SK-N-SH (cell line): ENCODE measurements at regions not wholly inside any gene's neighbourhood (a gene's known extent, or its start where the extent isn't known, plus 50 kb on each side); places are given as distances from the start of the nearest gene placed in this dataset.

Experiments
- CTCF ChIA-PET: fragments of 300-600, 350-600 bp; formaldehyde crosslinking; extraction: SDS; loops from one replicate; lab custom pipeline; 2021; lab: Yijun Ruan, JAX
- POLR2A ChIA-PET: fragments of 350-600 bp; sonication (Branson Sonifier 250); formaldehyde crosslinking; extraction: SDS; loops from one replicate; lab custom pipeline; 2020; ENCODE audit warnings: antibody characterized with exemption, inconsistent platforms; lab: Yijun Ruan, JAX
- DNase-seq: peaks from one replicate; pipeline ENCODE4 v3.0.0; 2012
- H2AFZ ChIP-seq: fragments of 200-600 bp; sonication (generic); 2 replicates; pipeline ENCODE4 v1.8.1; 2016; ENCODE audit warnings: antibody characterized with exemption, mild to moderate bottlenecking, low read depth
- H3F3A ChIP-seq: fragments of 200-600 bp; sonication (generic); replicated peaks from 2 replicates; pipeline ENCODE3; 2016; ENCODE audit warnings: antibody characterized with exemption, mild to moderate bottlenecking; ENCODE audit not compliant: insufficient read depth
- H3K27ac ChIP-seq, 2 experiments: fragments of 200-500 bp in 1 of 2; fragments of 200-600 bp in 1 of 2; sonication (Bioruptor generic) in 1 of 2; sonication (generic), shearing (Covaris generic) in 1 of 2; 2 replicates each; pipeline versions ENCODE4 v1.5.1 to v1.6.1; 2014 to 2016; ENCODE audit warnings: low read depth in 2 of 2, inconsistent platforms in 1 of 2, low read length in 1 of 2, mild to moderate bottlenecking in 1 of 2, mixed read lengths in 1 of 2
- H3K27me3 ChIP-seq: fragments of 200-600 bp; sonication (generic), shearing (Covaris generic); 2 replicates; pipeline ENCODE4 v1.6.1; 2016; ENCODE audit warnings: mixed run types; ENCODE audit not compliant: insufficient read depth
- H3K36me3 ChIP-seq, 2 experiments: fragments of 200-500 bp in 1 of 2; fragments of 200-600 bp in 1 of 2; sonication (Bioruptor generic) in 1 of 2; sonication (generic) in 1 of 2; replicated peaks in 1 of 2; 2 replicates each; pipeline versions ENCODE3 to v1.5.1; 2014 to 2016; ENCODE audit warnings: low read length in 1 of 2, mild to moderate bottlenecking in 1 of 2; ENCODE audit not compliant: insufficient read depth in 2 of 2, control insufficient read depth in 1 of 2
- H3K4me1 ChIP-seq, 2 experiments: fragments of 200-500 bp in 1 of 2; fragments of 200-600 bp in 1 of 2; sonication (Bioruptor generic) in 1 of 2; sonication (generic), shearing (Covaris generic) in 1 of 2; 2 replicates each; pipeline versions ENCODE4 v1.5.1 to v1.6.1; 2014 to 2016; ENCODE audit warnings: low read depth in 1 of 2, low read length in 1 of 2, mixed run types in 1 of 2; ENCODE audit not compliant: insufficient read depth in 2 of 2, control insufficient read depth in 1 of 2
- H3K4me2 ChIP-seq: fragments of 200-600 bp; sonication (generic), shearing (Covaris generic); 2 replicates; pipeline ENCODE4 v1.6.1; 2017; ENCODE audit warnings: mixed run types
- H3K4me3 ChIP-seq, 2 experiments: fragments of 200-500 bp in 1 of 2; fragments of 200-600 bp in 1 of 2; sonication (Bioruptor generic) in 1 of 2; sonication (generic), shearing (Covaris generic) in 1 of 2; 2 replicates each; pipeline versions ENCODE4 v1.5.1 to v1.8.1; 2014 to 2016; ENCODE audit warnings: low read depth in 2 of 2, inconsistent platforms in 1 of 2, low read length in 1 of 2, mild to moderate bottlenecking in 1 of 2, mixed read lengths in 1 of 2, moderate library complexity in 1 of 2
- H3K79me2 ChIP-seq: fragments of 200-600 bp; sonication (generic); 2 replicates; pipeline ENCODE4 v1.8.1; 2017; ENCODE audit warnings: mild to moderate bottlenecking; ENCODE audit not compliant: insufficient read depth
- H3K9ac ChIP-seq: fragments of 200-600 bp; sonication (generic); 2 replicates; pipeline ENCODE4 v1.6.1; 2017; ENCODE audit warnings: mixed run types
- H3K9me2 ChIP-seq: fragments of 200-600 bp; sonication (generic); 2 replicates; pipeline ENCODE4 v1.6.1; 2017; ENCODE audit warnings: mixed run types
- H3K9me3 ChIP-seq: fragments of 200-600 bp; sonication (generic); 2 replicates; pipeline ENCODE4 v1.6.1; 2017; ENCODE audit warnings: mixed run types, mild to moderate bottlenecking, moderate library complexity
- H4K20me1 ChIP-seq: fragments of 200-600 bp; sonication (generic); 2 replicates; pipeline ENCODE4 v1.6.1; 2017; ENCODE audit warnings: mild to moderate bottlenecking, mixed run types; ENCODE audit not compliant: insufficient read depth
- EZH2phosphoT487 ChIP-seq: fragments of 200-600 bp; sonication (generic); IDR thresholded peaks from 2 replicates; pipeline ENCODE4 v1.6.1; 2017; ENCODE audit warnings: low read depth, mixed run types, mild to moderate bottlenecking, antibody characterized with exemption, moderate library complexity, borderline replicate concordance
- FOSL2 ChIP-seq: IDR thresholded peaks from 2 replicates; pipeline ENCODE4 v1.4.0; 2012; ENCODE audit warnings: low read depth, mild to moderate bottlenecking, moderate library complexity, borderline replicate concordance
- FOXJ3 ChIP-seq: sonication (generic); formaldehyde crosslinking; IDR thresholded peaks from 2 replicates; pipeline ENCODE4 v1.5.1; 2020; ENCODE audit warnings: mild to moderate bottlenecking, missing genetic modification reagents
- GABPA ChIP-seq: IDR thresholded peaks from 2 replicates; pipeline ENCODE4 v1.4.0; 2012; ENCODE audit warnings: low read depth, mild to moderate bottlenecking
- GATA2 ChIP-seq: sonication (generic); formaldehyde crosslinking; IDR thresholded peaks from 2 replicates; pipeline ENCODE4 v1.5.0; 2020; ENCODE audit warnings: mild to moderate bottlenecking, missing genetic modification reagents
- IRF3 ChIP-seq: fragments of 150-350 bp; IDR thresholded peaks from 2 replicates; pipeline ENCODE4 v1.6.1; 2016; ENCODE audit warnings: mild to moderate bottlenecking, low read depth, low read length
- JUND ChIP-seq: IDR thresholded peaks from 2 replicates; pipeline ENCODE4 v1.4.0; 2012
- MEF2A ChIP-seq: IDR thresholded peaks from 2 replicates; pipeline ENCODE4 v1.4.0; 2012; ENCODE audit warnings: low read depth, borderline replicate concordance
- MXI1 ChIP-seq: IDR thresholded peaks from 2 replicates; pipeline ENCODE4 v1.6.1; 2012; ENCODE audit warnings: mild to moderate bottlenecking, low read depth, low read length, improper control_type of control experiment
- NFIC ChIP-seq: IDR thresholded peaks from 2 replicates; pipeline ENCODE4 v1.4.0; 2012; ENCODE audit warnings: borderline replicate concordance
- NRF1 ChIP-seq: IDR thresholded peaks from 2 replicates; pipeline ENCODE4 v1.6.1; 2012; ENCODE audit warnings: low read depth, mild to moderate bottlenecking, low read length
- PBX3 ChIP-seq: IDR thresholded peaks from 2 replicates; pipeline ENCODE4; 2012
- RAD21 ChIP-seq: IDR thresholded peaks from 2 replicates; pipeline ENCODE4 v1.6.1; 2012; ENCODE audit warnings: mild to moderate bottlenecking, low read length
- RFX5 ChIP-seq: IDR thresholded peaks from 2 replicates; pipeline ENCODE4 v1.6.1; 2012; ENCODE audit warnings: mild to moderate bottlenecking, improper control_type of control experiment, low read length
- SMC3 ChIP-seq: IDR thresholded peaks from 2 replicates; pipeline ENCODE4 v1.6.1; 2012; ENCODE audit warnings: low read depth, low read length, improper control_type of control experiment
- TAF1 ChIP-seq: IDR thresholded peaks from 2 replicates; pipeline ENCODE4 v1.6.1; 2012; ENCODE audit warnings: low read depth, mild to moderate bottlenecking, low read length, moderate library complexity, borderline replicate concordance
- TCF12 ChIP-seq: IDR thresholded peaks from 2 replicates; pipeline ENCODE4 v1.4.0; 2012
- USF2 ChIP-seq: fragments of 150-350 bp; IDR thresholded peaks from 2 replicates; pipeline ENCODE4 v1.6.1; 2017; ENCODE audit warnings: antibody characterized with exemption, low read length, low read depth, borderline replicate concordance
- ZBTB33 ChIP-seq: IDR thresholded peaks from 2 replicates; pipeline ENCODE4 v1.4.0; 2012; ENCODE audit warnings: low read depth, borderline replicate concordance
- WGBS: methylation state at CpG from one replicate; pipeline ENCODE4 v1.1.6; 2017; ENCODE audit warnings: low lambda C conversion rate; 5-methylcytosine and 5-hydroxymethylcytosine counted together

GRCh38 chr20:1724901-1725300, 67.3 kb upstream of the SIRPG start:
- H2AFZ ChIP-seq = no peak overlapping the region
- H3K79me2 ChIP-seq = no peaks in the 10 kb centered on the region
- no peak overlapping the region for H3K4me2 ChIP-seq
- H3F3A ChIP-seq = no peaks in the 10 kb centered on the region
- no peaks in the 10 kb centered on the region for H3K36me3 ChIP-seq
- ChIA-PET CTCF (no interaction called here), POLR2A (no interaction called here)
- H3K9me3 ChIP-seq = no peaks in the 10 kb centered on the region
- H3K27me3 ChIP-seq = no peaks in the 10 kb centered on the region
- no peak overlapping the region for H3K27ac ChIP-seq
- WGBS = 5% methylated on average over 3 of the region's 3 CpGs
- no peaks in the 10 kb centered on the region for H3K4me1 ChIP-seq
- H3K9me2 ChIP-seq = no peaks in the 10 kb centered on the region
- DNase-seq = no peak
- no peak overlapping the region for H3K4me3 ChIP-seq
- no peak overlapping the region for H3K9ac ChIP-seq
- TF ChIP-seq MXI1 = no peak
- TF ChIP-seq IRF3 = no peak
- no peak for TF ChIP-seq TAF1
- no peak for TF ChIP-seq USF2
- TF ChIP-seq NFIC = no peak
- no peak for TF ChIP-seq RFX5
- TF ChIP-seq GATA2 = no peak
- TF ChIP-seq FOSL2 = no peak
- no peak for TF ChIP-seq JUND
- TF ChIP-seq PBX3 = no peak
- TF ChIP-seq FOXJ3 = no peak
- no peak for TF ChIP-seq EZH2phosphoT487
- H4K20me1 ChIP-seq = no peaks in the 10 kb centered on the region

- no peak overlapping the region for H3K4me3 ChIP-seq
- H3F3A ChIP-seq = no peaks in the 10 kb centered on the region
- H3K9ac ChIP-seq = no peak overlapping the region
- no peaks in the 10 kb centered on the region for H3K9me2 ChIP-seq
- ChIA-PET POLR2A (no interaction called here), CTCF (interaction anchor here (0.6 to 1.0 kb wide), 3 partner anchors 34 to 248 kb away, joined by 3 to 4 read pairs (median 3); no protein-coding TSS in a partner anchor)
- 34% methylated on average over 2 of the region's 2 CpGs for WGBS
- no peaks in the 10 kb centered on the region for H4K20me1 ChIP-seq
- no peaks in the 10 kb centered on the region for H3K9me3 ChIP-seq
- no peaks in the 10 kb centered on the region for H3K4me1 ChIP-seq
- no peaks in the 10 kb centered on the region for H3K27me3 ChIP-seq
- H3K79me2 ChIP-seq = no peaks in the 10 kb centered on the region
- TF ChIP-seq GABPA (no peak), ZBTB33 (no peak), RAD21 (no peak), SMC3 (no peak), TAF1 (no peak), TCF12 (no peak), NRF1 (no peak), MEF2A (no peak)
- no peak overlapping the region for H3K27ac ChIP-seq
- H3K36me3 ChIP-seq = no peaks in the 10 kb centered on the region
- no peak overlapping the region for H3K4me2 ChIP-seq
- H2AFZ ChIP-seq = no peak overlapping the region
- no peak for DNase-seq
These were observed 65.0 kb upstream of the SIRPG start for GRCh38 chr20:1722513-1723050.
